ENCODE measurements at regions not wholly inside any gene's neighbourhood (a gene's known extent, or its start where the extent isn't known, plus 50 kb on each side); places are given as distances from the start of the nearest gene placed in this dataset.

DNA sequence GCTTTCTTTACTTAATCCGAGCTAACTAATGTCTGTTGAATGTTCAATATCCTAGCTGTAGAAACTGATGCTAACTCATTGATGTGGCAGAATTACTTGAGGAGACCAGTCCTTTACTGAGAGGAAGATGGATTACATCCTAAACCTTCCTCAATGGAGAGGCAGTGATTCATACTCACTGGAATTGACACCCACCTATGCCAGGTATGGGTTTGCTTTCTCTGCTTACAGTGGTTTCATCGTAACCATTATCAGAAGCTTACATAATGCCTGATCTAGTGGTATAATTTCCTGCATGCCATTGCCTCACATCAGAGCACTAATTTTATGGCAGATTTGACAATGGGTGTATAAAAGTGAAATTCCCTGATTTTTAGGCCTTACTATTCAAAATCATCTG is 384.7 kb downstream of the ANXA1 start:
- no TSS peak for BruUV-seq (replicated peaks)
- no peaks in the 10 kb centered on the region; the same call in 1 of the 2 replicates for H3K79me2 ChIP-seq (ENCODE audit: insufficient read depth, low read depth, low read length)
- H3K27ac ChIP-seq (ENCODE audit: low read depth, low read length, poor library complexity, severe bottlenecking): no peak overlapping the region
- no peak overlapping the region for H2AFZ ChIP-seq (ENCODE audit: low read length)
- DNase-seq (ENCODE audit: low spot score): no peak
- no peaks in the 10 kb centered on the region for H3K9me3 ChIP-seq (ENCODE audit: low read length)
- H3K4me1 ChIP-seq (ENCODE audit: insufficient read depth, low read length, poor library complexity, severe bottlenecking): no peaks in the 10 kb centered on the region
- no peaks in the 10 kb centered on the region for H3K9me2 ChIP-seq (ENCODE audit: insufficient read depth, low read length)
- no peak overlapping the region for H3K4me2 ChIP-seq (ENCODE audit: low read length)
- H3K4me3 ChIP-seq (ENCODE audit: low read depth, low read length, poor library complexity, severe bottlenecking): no peak overlapping the region
- no peaks in the 10 kb centered on the region for H3K36me3 ChIP-seq (ENCODE audit: insufficient read depth, low read length)
- intact Hi-C loops (cut with micrococcal nuclease; ENCODE audit: unreplicated experiment): no loop called here
- H4K20me1 ChIP-seq (ENCODE audit: insufficient read depth, low read length): no peaks in the 10 kb centered on the region
- CTCF ChIA-PET (ENCODE audit: unreplicated experiment): no interaction called here
- POLR2A ChIA-PET: interaction anchor here (0.6 kb wide), 1 partner anchor 169 kb away, joined by 3 read pairs; no protein-coding TSS in a partner anchor
- no peak for TF ChIP-seq CTCF (conservative IDR thresholded peaks at IDR 0.05; ENCODE audit: low read length)

DNA sequence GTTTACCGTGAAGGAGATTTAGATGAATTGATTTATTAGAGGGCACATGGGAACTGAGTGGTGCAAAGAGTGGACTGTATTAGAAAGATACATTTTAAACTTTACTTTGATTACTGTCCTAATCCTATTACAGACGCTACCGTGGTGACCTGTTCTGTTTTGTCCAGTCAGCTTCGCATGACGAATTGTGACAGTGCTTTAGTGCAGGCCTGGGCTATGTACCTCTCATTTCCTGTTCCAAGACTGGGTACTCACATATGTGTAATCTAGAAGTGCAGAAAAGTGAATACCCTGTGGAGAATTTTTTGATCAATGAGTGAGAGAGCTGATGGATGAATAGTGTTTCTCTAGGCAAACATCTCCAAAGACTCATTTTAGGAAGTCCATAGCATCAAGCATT is 385.9 kb downstream of the ANXA1 start:
- POLR2A ChIA-PET: interaction anchor here (0.7 kb wide), 1 partner anchor 21 kb away, joined by 3 read pairs; no protein-coding TSS in a partner anchor
- no TSS peak for BruUV-seq (replicated peaks)
- Histone ChIP-seq H3K9me3 (ENCODE audit: low read length) (no peaks in the 10 kb centered on the region), H3K4me3 (ENCODE audit: low read depth, low read length, poor library complexity, severe bottlenecking) (no peak overlapping the region), H4K20me1 (ENCODE audit: insufficient read depth, low read length) (no peaks in the 10 kb centered on the region), H3K4me2 (ENCODE audit: low read length) (no peak overlapping the region), H3K36me3 (ENCODE audit: insufficient read depth, low read length) (no peaks in the 10 kb centered on the region), H3K27ac (ENCODE audit: low read depth, low read length, poor library complexity, severe bottlenecking) (no peak overlapping the region), H3K9me2 (ENCODE audit: insufficient read depth, low read length) (no peaks in the 10 kb centered on the region), H3K4me1 (ENCODE audit: insufficient read depth, low read length, poor library complexity, severe bottlenecking) (no peaks in the 10 kb centered on the region), H3K79me2 (ENCODE audit: insufficient read depth, low read depth, low read length) (no peaks in the 10 kb centered on the region; the same call in 1 of the 2 replicates), H2AFZ (ENCODE audit: low read length) (no peak overlapping the region)
- DNase-seq (ENCODE audit: low spot score): no peak
- CTCF ChIA-PET (ENCODE audit: unreplicated experiment): no interaction called here
- intact Hi-C loops (cut with micrococcal nuclease; ENCODE audit: unreplicated experiment): no loop called here
- TF ChIP-seq CTCF (conservative IDR thresholded peaks at IDR 0.05; ENCODE audit: low read length): no peak
- TF ChIP-seq EZH2phosphoT487 (IDR thresholded peaks at IDR 0.05; ENCODE audit: borderline replicate concordance, low read depth, low read length): no peak

DNA sequence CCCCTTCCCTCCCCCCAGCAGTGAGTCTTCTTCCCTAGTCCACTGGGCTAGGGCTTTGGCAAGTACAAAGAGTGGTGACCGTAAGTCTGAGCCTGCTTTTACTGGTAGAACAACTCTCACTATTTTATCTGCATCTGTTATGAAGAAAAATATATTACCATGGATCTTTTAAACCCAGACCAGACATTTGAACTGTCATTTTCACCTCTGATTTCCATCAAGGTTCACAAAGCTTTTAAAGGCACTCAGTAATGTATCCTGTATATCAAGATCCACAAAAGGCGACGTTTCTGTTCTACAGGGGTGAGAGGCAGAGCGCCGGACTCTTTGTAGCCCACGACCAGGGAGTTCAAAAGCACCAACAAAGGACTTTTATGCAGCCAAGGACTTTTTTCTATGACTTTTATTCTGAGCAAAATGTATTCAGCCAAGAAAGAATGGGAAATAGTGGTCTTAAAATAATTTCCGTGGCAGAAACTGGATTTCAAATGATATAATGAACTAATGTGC is 388.3 kb downstream of the ANXA1 start:
- H3K36me3 ChIP-seq (ENCODE audit: insufficient read depth, low read length): no peaks in the 10 kb centered on the region
- CTCF ChIA-PET (ENCODE audit: unreplicated experiment): no interaction called here
- no peak overlapping the region for H3K27ac ChIP-seq (ENCODE audit: low read depth, low read length, poor library complexity, severe bottlenecking)
- BruUV-seq (replicated peaks): no TSS peak
- H3K9me3 ChIP-seq (ENCODE audit: low read length): no peaks in the 10 kb centered on the region
- H2AFZ ChIP-seq (ENCODE audit: low read length): no peak overlapping the region
- H3K4me3 ChIP-seq (ENCODE audit: low read depth, low read length, poor library complexity, severe bottlenecking): no peak overlapping the region
- no peaks in the 10 kb centered on the region for H3K4me1 ChIP-seq (ENCODE audit: insufficient read depth, low read length, poor library complexity, severe bottlenecking)
- H3K4me2 ChIP-seq (ENCODE audit: low read length): no peak overlapping the region
- POLR2A ChIA-PET: no interaction called here
- no peaks in the 10 kb centered on the region for H4K20me1 ChIP-seq (ENCODE audit: insufficient read depth, low read length)
- TF ChIP-seq CTCF (conservative IDR thresholded peaks at IDR 0.05; ENCODE audit: low read length): no peak
- TF ChIP-seq EZH2phosphoT487 (IDR thresholded peaks at IDR 0.05; ENCODE audit: borderline replicate concordance, low read depth, low read length): no peak
- intact Hi-C loops (cut with micrococcal nuclease; ENCODE audit: unreplicated experiment): no loop called here
- no peaks in the 10 kb centered on the region for H3K9me2 ChIP-seq (ENCODE audit: insufficient read depth, low read length)
- H3K79me2 ChIP-seq (ENCODE audit: insufficient read depth, low read depth, low read length): no peaks in the 10 kb centered on the region; the same call in 1 of the 2 replicates
- DNase-seq (ENCODE audit: low spot score): no peak

Measured in OCI-LY7 (cell line).